Osteocyte (in vitro differentiated cells): ENCODE measurements at regions not wholly inside any gene's neighbourhood (a gene's known extent, or its start where the extent isn't known, plus 50 kb on each side); places are given as distances from the start of the nearest gene placed in this dataset.

Experiments used
- DNase-seq: peaks from one replicate; pipeline ENCODE4 v3.0.0; 2021; ENCODE audit warnings: mixed read lengths; ENCODE audit not compliant: unreplicated experiment; ENCODE audit errors: extremely low spot score
- H3K27ac Mint-ChIP-seq: one replicate; pipeline ENCODE4 v1.8.0; 2021; ENCODE audit warnings: mild to moderate bottlenecking, mixed read lengths; ENCODE audit not compliant: unreplicated experiment
- H3K27me3 Mint-ChIP-seq: one replicate; pipeline ENCODE4 v1.8.0; 2021; ENCODE audit warnings: mixed read lengths; ENCODE audit not compliant: unreplicated experiment
- H3K36me3 Mint-ChIP-seq: one replicate; pipeline ENCODE4 v1.8.0; 2021; ENCODE audit warnings: mixed read lengths; ENCODE audit not compliant: unreplicated experiment
- H3K4me1 Mint-ChIP-seq: one replicate; pipeline ENCODE4 v1.8.0; 2021; ENCODE audit warnings: mixed read lengths; ENCODE audit not compliant: unreplicated experiment
- H3K4me3 Mint-ChIP-seq: one replicate; pipeline ENCODE4 v1.8.0; 2021; ENCODE audit warnings: mild to moderate bottlenecking, moderate library complexity, mixed read lengths; ENCODE audit not compliant: unreplicated experiment
- H3K9me3 Mint-ChIP-seq: one replicate; pipeline ENCODE4 v1.8.0; 2021; ENCODE audit warnings: mixed read lengths; ENCODE audit not compliant: unreplicated experiment
- CTCF ChIP-seq: fragments of 200-600 bp; sonication (generic); IDR thresholded peaks from 2 replicates; pipeline ENCODE4 v1.5.0; 2021; ENCODE audit warnings: antibody characterized with exemption, mild to moderate bottlenecking, moderate library complexity

GRCh38 chr11:33410086-33410765 lies 153.0 kb downstream of the HIPK3 start:
- Mint-ChIP-seq H3K27ac (no peak overlapping the region), H3K4me3 (no peak overlapping the region), H3K27me3 (no peaks in the 10 kb centered on the region), H3K4me1 (peaks cover 10% of the 10 kb centered on the region), H3K9me3 (no peaks in the 10 kb centered on the region), H3K36me3 (no peaks in the 10 kb centered on the region)
- no peak for TF ChIP-seq CTCF
- no peak for DNase-seq
